RWPE2 (cell line): ENCODE measurements at regions not wholly inside any gene's neighbourhood (a gene's known extent, or its start where the extent isn't known, plus 50 kb on each side); places are given as distances from the start of the nearest gene placed in this dataset.
A peak's percentile ranks its signal among the peaks of the same experiment; 100 is the strongest.
"Not testable (repeated sequence)": the region's sequence is repeated elsewhere in the genome, so short reads cannot be mapped to it uniquely, and the experiment has no call there.

Experiments
- ATAC-seq: fragments of 200-7000 bp; cut with Tn5 transposase; 3 replicates; pipeline ENCODE4 v1.9.1; 2021; ENCODE audit warnings: low read depth
- DNase-seq: peaks from one replicate; pipeline ENCODE4 v3.0.0-alpha.2; 2020; ENCODE audit warnings: low spot score
- H3K27ac ChIP-seq: fragments of 450-650 bp; 2 replicates; pipeline ENCODE4 v1.5.1; 2017; ENCODE audit warnings: mild to moderate bottlenecking; ENCODE audit not compliant: poor library complexity, severe bottlenecking
- H3K27me3 ChIP-seq: fragments of 250-450 bp; sonication (Bioruptor Pico); 2 replicates; pipeline ENCODE4 v1.5.1; 2021; ENCODE audit warnings: mild to moderate bottlenecking, moderate library complexity; ENCODE audit not compliant: insufficient read depth, poor library complexity, severe bottlenecking
- H3K36me3 ChIP-seq: fragments of 250-450 bp; sonication (Bioruptor Pico); 2 replicates; pipeline ENCODE4 v1.5.1; 2020; ENCODE audit warnings: low read depth, mild to moderate bottlenecking, moderate library complexity
- H3K4me1 ChIP-seq: fragments of 250-450 bp; sonication (Bioruptor Pico); 2 replicates; pipeline ENCODE4 v1.5.1; 2021; ENCODE audit warnings: mild to moderate bottlenecking, moderate library complexity; ENCODE audit not compliant: insufficient read depth, poor library complexity, severe bottlenecking
- H3K4me3 ChIP-seq: fragments of 250-450 bp; sonication (Bioruptor Pico); 2 replicates; pipeline ENCODE4 v1.5.1; 2021; ENCODE audit warnings: mild to moderate bottlenecking, moderate library complexity; ENCODE audit not compliant: severe bottlenecking
- H3K9me3 ChIP-seq: fragments of 250-450 bp; sonication (Bioruptor Pico); 2 replicates; pipeline ENCODE4 v1.5.1; 2021; ENCODE audit warnings: mild to moderate bottlenecking, moderate library complexity; ENCODE audit not compliant: severe bottlenecking
- TF ChIP-seq, protein P1 (sequence below): fragments of 450-650 bp; IDR thresholded peaks from one replicate; pipeline ENCODE4 v1.5.1; 2017; ENCODE audit warnings: mild to moderate bottlenecking, moderate library complexity; ENCODE audit not compliant: poor library complexity, severe bottlenecking

DNA sequence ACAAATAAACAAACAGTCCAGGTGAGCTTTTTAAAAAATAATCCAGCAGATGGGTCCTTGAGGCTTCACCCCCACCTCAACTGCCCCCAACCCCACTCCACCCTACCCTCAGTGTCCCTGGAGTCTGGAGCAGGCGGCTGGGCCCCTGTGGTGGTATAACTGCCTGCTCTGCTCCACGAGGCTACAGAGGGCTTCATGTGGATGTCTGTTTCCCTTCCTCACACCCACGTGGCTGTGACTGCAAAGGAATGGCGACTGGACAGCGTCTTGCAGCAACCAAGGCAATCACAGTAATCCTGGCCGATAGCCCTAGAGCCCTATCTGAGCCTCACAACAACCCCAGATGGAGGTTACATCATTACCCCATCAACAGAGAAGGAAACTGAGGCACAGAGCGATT lies 76.5 kb downstream of the SLC2A10 start:
- H3K9me3 ChIP-seq = no peaks in the 10 kb centered on the region
- H3K4me1 ChIP-seq = no peaks in the 10 kb centered on the region
- no peak for DNase-seq
- H3K27me3 ChIP-seq = no peaks in the 10 kb centered on the region
- no peak for ATAC-seq
- H3K27ac ChIP-seq = no peak overlapping the region
- no peaks in the 10 kb centered on the region for H3K36me3 ChIP-seq
- no peak overlapping the region for H3K4me3 ChIP-seq
- TF ChIP-seq, protein P1, sequence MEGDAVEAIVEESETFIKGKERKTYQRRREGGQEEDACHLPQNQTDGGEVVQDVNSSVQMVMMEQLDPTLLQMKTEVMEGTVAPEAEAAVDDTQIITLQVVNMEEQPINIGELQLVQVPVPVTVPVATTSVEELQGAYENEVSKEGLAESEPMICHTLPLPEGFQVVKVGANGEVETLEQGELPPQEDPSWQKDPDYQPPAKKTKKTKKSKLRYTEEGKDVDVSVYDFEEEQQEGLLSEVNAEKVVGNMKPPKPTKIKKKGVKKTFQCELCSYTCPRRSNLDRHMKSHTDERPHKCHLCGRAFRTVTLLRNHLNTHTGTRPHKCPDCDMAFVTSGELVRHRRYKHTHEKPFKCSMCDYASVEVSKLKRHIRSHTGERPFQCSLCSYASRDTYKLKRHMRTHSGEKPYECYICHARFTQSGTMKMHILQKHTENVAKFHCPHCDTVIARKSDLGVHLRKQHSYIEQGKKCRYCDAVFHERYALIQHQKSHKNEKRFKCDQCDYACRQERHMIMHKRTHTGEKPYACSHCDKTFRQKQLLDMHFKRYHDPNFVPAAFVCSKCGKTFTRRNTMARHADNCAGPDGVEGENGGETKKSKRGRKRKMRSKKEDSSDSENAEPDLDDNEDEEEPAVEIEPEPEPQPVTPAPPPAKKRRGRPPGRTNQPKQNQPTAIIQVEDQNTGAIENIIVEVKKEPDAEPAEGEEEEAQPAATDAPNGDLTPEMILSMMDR = no peak

DNA sequence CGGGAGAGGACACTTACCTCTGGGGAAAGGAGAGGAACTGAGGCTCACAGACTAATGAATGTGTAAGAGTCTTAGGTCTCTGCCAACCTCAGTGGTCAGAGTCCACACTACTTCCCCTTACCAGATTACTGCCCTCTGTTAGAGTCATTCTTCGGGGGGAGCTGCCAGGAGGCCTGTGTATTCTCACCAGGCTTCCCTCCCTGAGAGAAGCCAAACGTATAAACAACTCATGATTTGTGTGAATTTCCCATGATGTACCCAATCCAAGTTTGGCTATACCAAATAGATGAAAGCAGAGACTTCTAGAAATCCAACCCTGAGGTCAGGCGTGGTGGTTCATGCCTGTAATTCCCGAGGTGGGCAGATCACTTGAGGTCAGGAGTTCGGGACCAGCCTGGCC lies 77.1 kb downstream of the SLC2A10 start:
- Histone ChIP-seq H3K4me1 (no peaks in the 10 kb centered on the region), H3K27me3 (no peaks in the 10 kb centered on the region), H3K4me3 (no peak overlapping the region), H3K9me3 (no peaks in the 10 kb centered on the region), H3K36me3 (no peaks in the 10 kb centered on the region), H3K27ac (no peak overlapping the region)
- no peak for DNase-seq
- TF ChIP-seq, protein P1 = no peak
- no peak for ATAC-seq

DNA sequence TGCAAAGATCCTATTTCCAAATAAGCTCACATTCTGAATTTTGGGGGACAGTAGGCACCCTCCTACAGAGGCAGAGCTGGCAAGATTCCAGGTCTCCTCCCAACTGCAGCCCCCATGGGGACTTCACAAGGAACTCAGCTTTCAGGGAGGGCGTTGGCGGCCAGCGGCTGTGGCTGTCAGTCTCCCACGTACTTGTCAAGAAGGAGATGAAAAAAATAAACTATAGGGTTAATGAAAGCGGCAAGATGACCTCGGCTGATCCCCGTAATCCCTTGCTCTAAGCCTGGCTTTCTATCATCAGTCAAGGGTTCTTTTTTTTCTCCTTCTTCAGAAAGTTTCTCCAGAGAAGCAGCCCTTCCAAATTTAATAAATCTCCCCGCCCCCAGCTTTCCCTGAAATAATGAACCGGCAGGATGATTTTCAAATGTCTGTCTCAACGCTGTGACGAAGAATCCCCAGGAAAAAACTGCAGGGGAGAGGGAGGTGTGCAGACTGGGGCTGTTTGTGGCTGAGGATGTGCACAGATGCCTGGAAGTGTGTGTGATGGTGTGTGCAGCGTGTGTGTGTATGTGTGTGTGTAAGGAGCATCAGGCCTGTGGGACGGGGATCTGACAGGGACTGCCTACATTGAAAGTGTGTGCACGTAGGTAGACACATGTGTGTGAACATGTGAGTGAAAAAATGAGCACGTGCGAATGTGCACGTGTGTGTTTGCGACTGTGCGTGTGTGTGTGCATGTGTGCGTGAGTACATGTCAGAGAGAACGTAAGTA lies 78.7 kb downstream of the SLC2A10 start:
- Histone ChIP-seq H3K9me3 (no peaks in the 10 kb centered on the region), H3K27me3 (no peaks in the 10 kb centered on the region), H3K36me3 (no peaks in the 10 kb centered on the region), H3K27ac (no peak overlapping the region), H3K4me3 (no peak overlapping the region), H3K4me1 (no peaks in the 10 kb centered on the region)
- TF ChIP-seq, protein P1 = no peak
- ATAC-seq (no peak), DNase-seq (no peak)

DNA sequence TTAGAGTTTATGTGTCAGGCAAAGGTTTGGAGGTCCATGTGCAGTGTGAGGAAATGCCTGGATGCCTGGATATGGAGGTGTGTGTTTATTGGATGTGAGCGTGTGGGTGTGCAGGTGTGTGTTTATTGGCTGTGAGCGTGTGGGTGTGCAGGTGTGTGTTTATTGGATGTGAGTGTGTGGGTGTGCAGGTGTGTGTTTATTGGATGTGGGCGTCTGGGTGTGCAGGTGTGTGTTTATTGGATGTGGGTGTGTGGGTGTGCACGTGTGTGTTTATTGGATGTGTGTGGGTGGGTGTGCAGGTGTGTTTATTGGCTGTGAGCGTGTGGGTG lies 79.3 kb downstream of the SLC2A10 start:
- not testable (repeated sequence) for H3K9me3 ChIP-seq, H3K27me3 ChIP-seq, H3K27ac ChIP-seq, ATAC-seq, DNase-seq, H3K4me1 ChIP-seq, H3K36me3 ChIP-seq, H3K4me3 ChIP-seq

DNA sequence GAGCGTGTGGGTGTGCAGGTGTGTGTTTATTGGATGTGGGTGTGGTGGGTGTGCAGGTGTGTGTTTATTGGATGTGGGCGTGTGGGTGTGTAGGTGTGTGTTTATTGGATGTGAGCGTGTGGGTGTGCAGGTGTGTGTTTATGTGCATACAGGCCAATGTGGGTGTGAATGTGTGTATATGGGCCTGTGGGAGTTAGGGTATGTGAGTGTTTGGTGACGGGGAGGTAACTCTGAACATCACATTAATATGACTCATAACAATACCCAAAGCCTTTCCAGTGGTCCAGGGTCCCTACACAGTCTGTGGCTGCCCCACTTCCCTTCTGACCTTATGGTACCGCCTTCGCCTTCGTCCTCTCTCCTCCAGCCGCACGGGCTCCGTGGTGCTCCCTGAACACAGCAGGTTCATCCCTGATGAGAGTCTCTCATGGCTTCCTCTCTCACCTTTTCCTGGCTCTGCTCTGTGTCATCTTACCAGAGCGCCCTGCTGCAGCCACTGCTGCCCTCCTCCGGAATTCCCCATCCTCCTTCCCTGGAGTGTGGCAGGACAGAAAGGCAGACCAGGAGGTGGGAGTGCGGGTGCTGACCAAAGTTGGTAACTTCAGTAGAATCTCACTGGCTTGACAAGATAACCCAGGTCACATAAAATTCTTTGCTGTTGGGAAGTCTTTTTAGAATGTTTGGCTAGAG lies 80.0 kb downstream of the SLC2A10 start:
- TF ChIP-seq, protein P1 = no peak
- no peaks in the 10 kb centered on the region for H3K4me1 ChIP-seq

More for the DNA sequence above, 80.0 kb downstream of the SLC2A10 start:
- Histone ChIP-seq H3K36me3 (no peaks in the 10 kb centered on the region), H3K27ac (no peak overlapping the region), H3K4me3 (no peak overlapping the region), H3K27me3 (no peaks in the 10 kb centered on the region), H3K9me3 (no peaks in the 10 kb centered on the region)
- DNase-seq (no peak), ATAC-seq (peak; percentile 47)
